Cardiac muscle cell (in vitro differentiated cells and primary cell): ENCODE measurements at regions not wholly inside any gene's neighbourhood (a gene's known extent, or its start where the extent isn't known, plus 50 kb on each side); places are given as distances from the start of the nearest gene placed in this dataset.

Experiments used
- DNase-seq, 2 donors: peaks; one replicate each; pipeline versions ENCODE4 v3.0.0 to v3.0.0-alpha.2; 2010 to 2017; ENCODE audit warnings: low read depth in 1 of 2, low spot score in 1 of 2
- H3K27ac ChIP-seq: fragments of 200-600 bp; sonication (generic); 2 replicates; pipeline ENCODE4 v1.5.1; 2016
- H3K27me3 ChIP-seq: fragments of 200-600 bp; sonication (generic); 2 replicates; pipeline ENCODE4 v1.6.0; 2016; ENCODE audit warnings: control low read depth
- H3K36me3 ChIP-seq: fragments of 200-600 bp; sonication (generic); 2 replicates; pipeline ENCODE4 v1.5.1; 2016; ENCODE audit warnings: control low read depth
- H3K4me1 ChIP-seq: fragments of 200-600 bp; sonication (generic); 2 replicates; pipeline ENCODE4 v1.8.1; 2017; ENCODE audit warnings: low read depth, mild to moderate bottlenecking, mixed run types
- H3K4me3 ChIP-seq: fragments of 200-600 bp; sonication (generic); 2 replicates; pipeline ENCODE4 v1.5.1; 2016; ENCODE audit warnings: mild to moderate bottlenecking
- H3K9me3 ChIP-seq: fragments of 200-600 bp; sonication (generic); 2 replicates; pipeline ENCODE4 v1.5.1; 2017; ENCODE audit warnings: low read depth, mild to moderate bottlenecking, control low read depth
- CTCF ChIP-seq: IDR thresholded peaks from 2 replicates; pipeline ENCODE4 v1.5.1; 2012; ENCODE audit warnings: low read depth, mild to moderate bottlenecking, low read length

- H3K27ac ChIP-seq: no peak overlapping the region
- no peak overlapping the region for H3K4me3 ChIP-seq
- H3K27me3 ChIP-seq: no peaks in the 10 kb centered on the region
- H3K36me3 ChIP-seq: no peaks in the 10 kb centered on the region
- H3K4me1 ChIP-seq: no peaks in the 10 kb centered on the region
- no peak for TF ChIP-seq CTCF
- DNase-seq: no peak
- H3K9me3 ChIP-seq: no peaks in the 10 kb centered on the region
These were observed 242.8 kb downstream of the RASEF start for GRCh38 chr9:82820186-82820585.

- no peaks in the 10 kb centered on the region for H3K4me1 ChIP-seq
- no peaks in the 10 kb centered on the region for H3K36me3 ChIP-seq
- no peak overlapping the region for H3K27ac ChIP-seq
- H3K4me3 ChIP-seq: no peak overlapping the region
- TF ChIP-seq CTCF: no peak
- H3K9me3 ChIP-seq: no peaks in the 10 kb centered on the region
- DNase-seq: no peak
- no peaks in the 10 kb centered on the region for H3K27me3 ChIP-seq
These were observed 233.1 kb downstream of the RASEF start for GRCh38 chr9:82829818-82830217.

- no peaks in the 10 kb centered on the region for H3K27me3 ChIP-seq
- TF ChIP-seq CTCF: no peak
- no peak for DNase-seq
- H3K36me3 ChIP-seq: no peaks in the 10 kb centered on the region
- H3K4me3 ChIP-seq: no peak overlapping the region
- no peaks in the 10 kb centered on the region for H3K4me1 ChIP-seq
- H3K27ac ChIP-seq: no peak overlapping the region
- H3K9me3 ChIP-seq: no peaks in the 10 kb centered on the region
These were observed 197.4 kb downstream of the RASEF start for GRCh38 chr9:82865524-82865923.

GRCh38 chr9:82880336-82881050 is 182.4 kb downstream of the RASEF start:
- TF ChIP-seq CTCF: no peak
- Histone ChIP-seq H3K27ac (no peak overlapping the region), H3K27me3 (no peaks in the 10 kb centered on the region), H3K36me3 (no peaks in the 10 kb centered on the region), H3K9me3 (no peaks in the 10 kb centered on the region), H3K4me1 (peaks cover 5% of the 10 kb centered on the region), H3K4me3 (no peak overlapping the region)
- no peak for DNase-seq

GRCh38 chr9:82882138-82882537 is 180.8 kb downstream of the RASEF start:
- H3K4me3 ChIP-seq: no peak overlapping the region
- no peak for TF ChIP-seq CTCF
- H3K9me3 ChIP-seq: no peaks in the 10 kb centered on the region
- no peaks in the 10 kb centered on the region for H3K36me3 ChIP-seq
- H3K27ac ChIP-seq: no peak overlapping the region
- no peaks in the 10 kb centered on the region for H3K27me3 ChIP-seq
- H3K4me1 ChIP-seq: peaks cover 5% of the 10 kb centered on the region
- no peak for DNase-seq
